ENCODE measurements at regions not wholly inside any gene's neighbourhood (a gene's known extent, or its start where the extent isn't known, plus 50 kb on each side); places are given as distances from the start of the nearest gene placed in this dataset.

DNA sequence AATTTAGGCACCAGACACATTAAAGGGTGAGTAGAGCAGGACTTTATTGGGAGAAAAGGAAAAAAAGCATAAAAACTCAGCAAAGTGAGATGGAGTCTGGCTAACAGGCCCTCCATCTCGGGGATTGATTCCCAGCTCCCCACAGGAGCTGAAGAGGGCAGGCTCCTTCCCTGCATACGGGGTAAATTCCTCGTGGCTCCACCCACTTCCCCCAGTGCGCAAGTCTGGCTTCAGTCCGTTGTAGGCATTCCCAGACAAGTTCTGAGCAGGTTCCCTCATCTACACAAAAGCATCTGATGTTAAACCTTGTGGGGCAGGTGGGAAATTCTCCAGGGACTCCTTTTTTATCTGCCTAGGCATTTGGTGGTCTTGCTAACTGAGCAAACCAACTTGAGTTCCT is 722.6 kb downstream of the ZNF385D start:
- CTCF ChIA-PET = interaction anchor here (0.5 kb wide), 1 partner anchor 20 kb away, joined by 10 read pairs; no protein-coding TSS in a partner anchor
- POLR2A ChIA-PET = no interaction called here
- DNase-seq (ENCODE audit: low read depth, low spot score) = no peak
- Histone ChIP-seq H3K27me3 (ENCODE audit: control insufficient read depth, insufficient read depth, low read length) (no peaks in the 10 kb centered on the region), H3K9me3 (ENCODE audit: control insufficient read depth, insufficient read depth, low read length) (no peaks in the 10 kb centered on the region), H3K27ac (ENCODE audit: low read depth, low read length) (no peak overlapping the region), H3K4me3 (ENCODE audit: low read depth, low read length) (no peak overlapping the region)
- TF ChIP-seq, protein P1, sequence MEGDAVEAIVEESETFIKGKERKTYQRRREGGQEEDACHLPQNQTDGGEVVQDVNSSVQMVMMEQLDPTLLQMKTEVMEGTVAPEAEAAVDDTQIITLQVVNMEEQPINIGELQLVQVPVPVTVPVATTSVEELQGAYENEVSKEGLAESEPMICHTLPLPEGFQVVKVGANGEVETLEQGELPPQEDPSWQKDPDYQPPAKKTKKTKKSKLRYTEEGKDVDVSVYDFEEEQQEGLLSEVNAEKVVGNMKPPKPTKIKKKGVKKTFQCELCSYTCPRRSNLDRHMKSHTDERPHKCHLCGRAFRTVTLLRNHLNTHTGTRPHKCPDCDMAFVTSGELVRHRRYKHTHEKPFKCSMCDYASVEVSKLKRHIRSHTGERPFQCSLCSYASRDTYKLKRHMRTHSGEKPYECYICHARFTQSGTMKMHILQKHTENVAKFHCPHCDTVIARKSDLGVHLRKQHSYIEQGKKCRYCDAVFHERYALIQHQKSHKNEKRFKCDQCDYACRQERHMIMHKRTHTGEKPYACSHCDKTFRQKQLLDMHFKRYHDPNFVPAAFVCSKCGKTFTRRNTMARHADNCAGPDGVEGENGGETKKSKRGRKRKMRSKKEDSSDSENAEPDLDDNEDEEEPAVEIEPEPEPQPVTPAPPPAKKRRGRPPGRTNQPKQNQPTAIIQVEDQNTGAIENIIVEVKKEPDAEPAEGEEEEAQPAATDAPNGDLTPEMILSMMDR (IDR thresholded peaks at IDR 0.05; ENCODE audit: low read depth, low read length) = no peak

DNA sequence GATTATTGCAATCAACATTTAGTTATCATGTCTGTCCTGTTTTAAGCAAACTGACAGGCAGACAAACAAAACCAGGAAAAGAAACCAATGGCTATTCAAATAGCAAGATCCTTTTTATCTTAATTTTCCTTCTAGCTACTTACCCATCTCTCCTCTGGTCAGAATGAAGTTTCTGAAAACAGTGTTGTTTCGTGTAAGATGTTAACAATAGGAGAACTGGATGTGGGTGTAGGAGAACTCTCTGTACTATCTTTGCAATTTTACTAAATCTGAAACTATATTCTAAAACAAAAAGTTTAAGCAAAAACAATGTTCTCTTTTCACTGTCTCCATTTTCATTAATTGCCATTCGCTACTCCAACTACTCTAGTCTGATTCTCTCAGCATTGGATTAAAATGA is 726.4 kb downstream of the ZNF385D start:
- Histone ChIP-seq H3K9me3 (ENCODE audit: control insufficient read depth, insufficient read depth, low read length) (no peaks in the 10 kb centered on the region), H3K27ac (ENCODE audit: low read depth, low read length) (no peak overlapping the region), H3K4me3 (ENCODE audit: low read depth, low read length) (no peak overlapping the region), H3K27me3 (ENCODE audit: control insufficient read depth, insufficient read depth, low read length) (no peaks in the 10 kb centered on the region)
- no peak for DNase-seq (ENCODE audit: low read depth, low spot score)
- TF ChIP-seq, protein P1 (IDR thresholded peaks at IDR 0.05; ENCODE audit: low read depth, low read length) = no peak
- ChIA-PET POLR2A (no interaction called here), CTCF (no interaction called here)

DNA sequence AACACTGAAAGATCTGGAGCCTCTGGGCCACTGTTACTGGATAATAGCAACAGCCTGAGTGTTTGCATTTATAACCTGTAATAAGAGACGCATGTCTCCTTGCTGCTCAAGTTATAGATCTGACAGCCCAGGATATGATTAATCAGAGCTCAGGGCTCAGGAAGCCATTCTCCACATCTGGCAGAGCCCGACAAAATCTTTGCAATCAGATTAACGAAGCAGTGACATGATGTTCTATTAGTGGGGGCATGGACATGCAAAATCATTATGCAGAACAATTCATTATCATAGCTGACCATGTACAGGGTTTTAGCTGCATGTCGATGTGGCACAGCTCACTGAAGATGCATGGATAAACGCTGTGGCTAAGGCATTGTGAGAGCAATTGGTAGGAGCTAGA is 730.3 kb downstream of the ZNF385D start:
- Histone ChIP-seq H3K4me3 (ENCODE audit: low read depth, low read length) (no peak overlapping the region), H3K27ac (ENCODE audit: low read depth, low read length) (no peak overlapping the region), H3K9me3 (ENCODE audit: control insufficient read depth, insufficient read depth, low read length) (peaks cover 4% of the 10 kb centered on the region), H3K27me3 (ENCODE audit: control insufficient read depth, insufficient read depth, low read length) (no peaks in the 10 kb centered on the region)
- DNase-seq (ENCODE audit: low read depth, low spot score) = no peak
- ChIA-PET CTCF (no interaction called here), POLR2A (no interaction called here)
- TF ChIP-seq, protein P1 (IDR thresholded peaks at IDR 0.05; ENCODE audit: low read depth, low read length) = no peak

DNA sequence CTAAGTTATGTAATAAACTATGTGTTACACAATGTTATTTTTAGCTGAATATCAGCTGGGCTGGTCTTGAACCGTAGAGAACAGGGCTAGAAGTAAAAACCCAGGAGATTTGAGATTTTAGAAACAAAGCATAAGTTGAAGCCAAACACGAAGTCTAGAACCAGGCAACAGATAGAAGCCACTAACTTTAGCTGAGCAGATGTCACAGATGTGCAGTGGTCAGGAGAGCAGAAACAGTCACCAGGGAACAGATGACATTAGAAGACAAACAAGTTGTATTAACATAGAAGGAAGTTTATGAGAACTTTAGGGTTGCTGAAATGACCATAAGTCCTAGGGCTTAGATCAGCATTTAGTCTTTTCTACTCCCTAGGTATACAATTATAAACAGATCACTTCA is 731.0 kb downstream of the ZNF385D start:
- DNase-seq (ENCODE audit: low read depth, low spot score) = no peak
- Histone ChIP-seq H3K9me3 (ENCODE audit: control insufficient read depth, insufficient read depth, low read length) (peaks cover 4% of the 10 kb centered on the region), H3K27ac (ENCODE audit: low read depth, low read length) (no peak overlapping the region), H3K4me3 (ENCODE audit: low read depth, low read length) (no peak overlapping the region), H3K27me3 (ENCODE audit: control insufficient read depth, insufficient read depth, low read length) (no peaks in the 10 kb centered on the region)
- CTCF ChIA-PET = no interaction called here
- POLR2A ChIA-PET = no interaction called here
- TF ChIP-seq, protein P1 (IDR thresholded peaks at IDR 0.05; ENCODE audit: low read depth, low read length) = no peak

DNA sequence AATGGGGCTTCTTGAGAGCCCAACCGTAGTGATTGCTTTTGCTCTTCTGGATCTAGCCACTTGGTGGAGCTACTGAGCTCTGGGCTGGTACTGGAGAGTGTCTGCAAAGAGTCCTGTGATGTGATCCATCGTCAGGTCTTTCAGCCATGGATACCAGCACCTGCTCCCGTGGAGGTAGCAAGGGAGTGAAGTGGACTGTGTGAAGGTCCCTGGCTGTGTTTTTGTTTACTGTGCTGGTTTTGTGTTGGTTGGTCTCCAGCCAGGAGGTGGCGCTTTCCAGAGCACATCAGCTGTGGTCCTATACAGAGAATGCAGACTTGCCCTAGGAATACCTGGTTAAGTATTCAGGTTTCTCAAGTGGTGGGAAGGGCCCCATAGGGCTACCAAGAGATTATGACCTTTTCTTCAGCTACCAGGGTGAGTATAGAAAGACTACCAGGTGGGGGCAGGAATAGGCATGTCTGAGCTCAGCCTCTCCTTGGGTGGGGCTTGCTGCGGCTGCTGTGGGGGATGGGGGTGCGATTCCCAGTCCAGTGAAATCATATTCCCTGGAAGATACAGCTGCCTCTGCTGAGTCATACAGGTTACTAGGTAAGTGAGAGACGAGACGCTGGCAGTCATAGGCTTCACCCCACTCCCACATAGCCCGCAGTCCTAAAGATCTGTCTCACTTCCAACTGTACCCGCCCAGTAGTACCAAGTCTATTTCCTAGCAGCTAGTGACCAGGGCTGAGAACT is 733.7 kb downstream of the ZNF385D start:
- Histone ChIP-seq H3K27me3 (ENCODE audit: control insufficient read depth, insufficient read depth, low read length) (no peaks in the 10 kb centered on the region), H3K9me3 (ENCODE audit: control insufficient read depth, insufficient read depth, low read length) (peaks cover 4% of the 10 kb centered on the region), H3K27ac (ENCODE audit: low read depth, low read length) (no peak overlapping the region), H3K4me3 (ENCODE audit: low read depth, low read length) (no peak overlapping the region)
- ChIA-PET POLR2A (no interaction called here), CTCF (no interaction called here)
- TF ChIP-seq, protein P1 (IDR thresholded peaks at IDR 0.05; ENCODE audit: low read depth, low read length) = peak; percentile 7; the same call in 1 of the 2 replicates
- no peak for DNase-seq (ENCODE audit: low read depth, low spot score)

Measured in AG04450 (cell line).